K562 (cell line): ENCODE measurements at regions not wholly inside any gene's neighbourhood (a gene's known extent, or its start where the extent isn't known, plus 50 kb on each side); places are given as distances from the start of the nearest gene placed in this dataset.

Source experiments
- ATAC-seq: fragments of 200-7000 bp; cut with Tn5 transposase; 3 replicates; pipeline ENCODE4 v1.9.1; 2020; ENCODE audit warnings: moderate library complexity
- BruUV-seq: library from RNA; stranded (reverse); fragments of 400-500 nt; replicated peaks from 2 replicates; lab custom pipeline; 2021; lab: Mats Ljungman, UMichigan
- CTCF ChIA-PET: fragments of 300-600 bp; formaldehyde crosslinking; extraction: SDS; loops from one replicate; lab custom pipeline; 2021; ENCODE audit warnings: low intra/inter-chr PET ratio; lab: Yijun Ruan, JAX
- POLR2A ChIA-PET: fragments of 300-600, 350-650 bp; sonication (Branson Sonifier 250); formaldehyde crosslinking; extraction: SDS; loops from one replicate; lab custom pipeline; 2021; ENCODE audit warnings: antibody characterized with exemption, inconsistent platforms; lab: Yijun Ruan, JAX
- DNase-seq, 4 experiments: peaks; one replicate each; pipeline versions ENCODE4 v3.0.0 to v3.0.0-alpha.2; 2011 to 2018; ENCODE audit warnings: low spot score in 3 of 4, mixed read lengths in 3 of 4; ENCODE audit errors: extremely low read depth in 1 of 4
- FAIRE-seq: peaks from 2 replicates; lab custom pipeline; 2011; peaks lifted over from hg19 to GRCh38; lab: Jason Lieb, UNC
- H2AFZ ChIP-seq: 2 replicates; pipeline ENCODE4 v1.6.0; 2011; ENCODE audit warnings: low read depth, low read length, control low read depth, inconsistent platforms
- H3K27ac ChIP-seq: fragments of 200-600 bp; 3 replicates; pipeline ENCODE4 v1.8.0; 2011; ENCODE audit warnings: low read depth, mild to moderate bottlenecking, control low read depth, inconsistent platforms, low read length, moderate library complexity, mixed read lengths; ENCODE audit errors: extremely low read depth
- H3K27me3 ChIP-seq, 2 experiments: fragments of 300-600 bp in 1 of 2; 2 replicates in 1 of 2; 3 replicates in 1 of 2; pipeline versions ENCODE4 v1.6.0 to v1.8.0; 2011; ENCODE audit warnings: inconsistent platforms in 2 of 2, low read length in 2 of 2, mild to moderate bottlenecking in 1 of 2, mixed read lengths in 1 of 2, moderate library complexity in 1 of 2; ENCODE audit not compliant: control insufficient read depth in 2 of 2, insufficient read depth in 2 of 2
- H3K36me3 ChIP-seq: fragments of 300-600 bp; 3 replicates; pipeline ENCODE4 v1.8.0; 2011; ENCODE audit warnings: mild to moderate bottlenecking, low read length, inconsistent platforms; ENCODE audit not compliant: control insufficient read depth, insufficient read depth
- H3K4me1 ChIP-seq, 2 experiments: fragments of 200-600 bp in 1 of 2; replicated peaks in 1 of 2; 2 replicates in 1 of 2; 3 replicates in 1 of 2; pipeline versions ENCODE4 v1.5.1 to v1.8.0; 2011; ENCODE audit warnings: inconsistent platforms in 2 of 2, low read length in 2 of 2, mild to moderate bottlenecking in 1 of 2, mixed read lengths in 1 of 2, moderate library complexity in 1 of 2; ENCODE audit not compliant: control insufficient read depth in 2 of 2, insufficient read depth in 2 of 2
- H3K4me2 ChIP-seq: 2 replicates; pipeline ENCODE4 v1.6.1; 2011; ENCODE audit warnings: low read length, control low read depth, inconsistent platforms, mixed read lengths; ENCODE audit not compliant: insufficient read depth
- H3K4me3 ChIP-seq: fragments of 200-600 bp; sonication (generic), shearing (Covaris generic); 2 replicates; pipeline ENCODE4 v1.5.1; 2016; ENCODE audit warnings: control low read depth, inconsistent platforms
- H3K79me2 ChIP-seq: fragments of 200-600 bp; 3 replicates; pipeline ENCODE4 v1.8.0; 2011; ENCODE audit warnings: low read length, inconsistent platforms; ENCODE audit not compliant: control insufficient read depth, insufficient read depth
- H3K9ac ChIP-seq, 2 experiments: 2 replicates each; pipeline versions ENCODE4 v1.6.0 to v1.6.1; 2011; ENCODE audit warnings: low read depth in 2 of 2, low read length in 2 of 2, control low read depth in 1 of 2, inconsistent platforms in 1 of 2, mild to moderate bottlenecking in 1 of 2, mixed read lengths in 1 of 2; ENCODE audit not compliant: insufficient read depth in 1 of 2
- H3K9me1 ChIP-seq: one replicate; pipeline ENCODE4 v1.6.0; 2011; ENCODE audit warnings: inconsistent platforms, mild to moderate bottlenecking, low read length, moderate library complexity; ENCODE audit not compliant: control insufficient read depth, insufficient read depth
- H3K9me3 ChIP-seq: replicated peaks from 2 replicates; pipeline ENCODE4 v1.5.1; 2011; ENCODE audit warnings: low read depth, low read length, inconsistent platforms; ENCODE audit not compliant: control insufficient read depth, insufficient read depth
- H4K20me1 ChIP-seq: replicated peaks from 2 replicates; pipeline ENCODE4 v1.6.1; 2011; ENCODE audit warnings: low read length, inconsistent platforms, mixed read lengths; ENCODE audit not compliant: control insufficient read depth, insufficient read depth
- FOS ChIP-seq: IDR thresholded peaks from 3 replicates; pipeline ENCODE4 v1.6.1; 2011; ENCODE audit not compliant: insufficient read length; ENCODE audit errors: extremely low read depth
- KLF6 ChIP-seq: fragments of 250-450 bp; sonication (Bioruptor Pico); IDR thresholded peaks from 2 replicates; pipeline ENCODE4 v1.4.0; 2020; ENCODE audit warnings: mild to moderate bottlenecking, moderate library complexity, borderline replicate concordance
- MCM3 ChIP-seq: fragments of 450-650 bp; IDR thresholded peaks from 2 replicates; pipeline ENCODE4 v1.6.1; 2016
- TBL1XR1 ChIP-seq, 2 experiments: IDR thresholded peaks; 2 replicates each; pipeline ENCODE4 v1.6.1; 2012; ENCODE audit warnings: improper control_type of control experiment in 2 of 2, low read length in 2 of 2, mild to moderate bottlenecking in 1 of 2
- TOE1 ChIP-seq, 2 experiments: fragments of 450-650 bp in 1 of 2; sonication (generic) in 1 of 2; formaldehyde crosslinking in 1 of 2; IDR thresholded peaks; 2 replicates each; pipeline versions ENCODE4 v1.7.1 to v1.8.0; 2016 to 2022; ENCODE audit warnings: borderline replicate concordance in 2 of 2, mild to moderate bottlenecking in 2 of 2, antibody characterized with exemption in 1 of 2, inconsistent platforms in 1 of 2, low read depth in 1 of 2, missing genetic modification reagents in 1 of 2, moderate library complexity in 1 of 2
- ZZZ3 ChIP-seq: fragments of 450-650 bp; IDR thresholded peaks from 2 replicates; pipeline ENCODE4 v1.6.1; 2016; ENCODE audit warnings: antibody characterized with exemption, mild to moderate bottlenecking, moderate library complexity
- in situ Hi-C: fragments of 300-500 bp; cut with MboI; formaldehyde crosslinking; loops from 4 replicates; pipeline ENCODE4 v1.15.0; 2018; ENCODE audit warnings: inconsistent platforms, mixed read lengths
- intact Hi-C: fragments of 100-400 bp; cut with micrococcal nuclease; formaldehyde crosslinking; loops from 2 replicates; pipeline ENCODE4 v1.14.2; 2022
- TF ChIP-seq, protein P1 (sequence below): fragments of 450-650 bp; formaldehyde crosslinking; IDR thresholded peaks from 2 replicates; pipeline ENCODE4 v1.4.0; 2022; ENCODE audit warnings: missing genetic modification characterization
- TF ChIP-seq, protein P2 (sequence below): fragments of 450-650 bp; IDR thresholded peaks from 2 replicates; pipeline ENCODE4 v1.6.1; 2016; ENCODE audit warnings: mild to moderate bottlenecking

DNA sequence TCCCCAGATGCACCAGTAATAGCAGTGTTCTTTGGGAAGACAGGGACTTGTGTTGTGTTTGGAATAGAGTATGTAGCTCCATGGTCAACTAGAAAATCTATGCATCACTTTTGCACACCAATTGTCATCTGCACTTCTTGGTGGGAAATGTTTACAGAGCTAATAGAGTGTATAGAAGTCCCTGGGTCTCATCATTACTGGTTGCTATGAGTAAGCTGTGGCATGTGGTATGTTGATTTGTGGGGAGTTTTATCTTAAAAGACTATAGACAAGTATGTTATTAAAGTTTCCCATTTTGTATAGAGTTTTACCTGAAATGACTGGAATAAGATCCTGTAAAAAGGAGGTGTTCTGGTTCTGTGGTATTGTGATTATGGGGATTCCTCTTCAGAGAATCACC lies 55.4 kb upstream of the PRSS1 start:
- Histone ChIP-seq H3K27me3 (no peaks in the 10 kb centered on the region), H2AFZ (no peak overlapping the region), H3K9me1 (no peaks in the 10 kb centered on the region), H3K4me2 (no peak overlapping the region), H3K4me3 (no peak overlapping the region), H3K36me3 (no peaks in the 10 kb centered on the region), H3K9me3 (no peaks in the 10 kb centered on the region), H3K79me2 (no peaks in the 10 kb centered on the region), H3K4me1 (no peaks in the 10 kb centered on the region), H3K27ac (no peak overlapping the region), H4K20me1 (no peaks in the 10 kb centered on the region), H3K9ac (no peak overlapping the region)
- ChIA-PET POLR2A (interaction anchor here (0.5 kb wide), 1 partner anchor 230 kb away, joined by 3 read pairs; no protein-coding TSS in a partner anchor), CTCF (no interaction called here)
- intact Hi-C loops: no loop called here
- DNase-seq: no peak
- ATAC-seq: no peak
- BruUV-seq: no TSS peak
- no peak for FAIRE-seq
- in situ Hi-C loops: no loop called here
- TF ChIP-seq FOS (no peak), ZZZ3 (no peak), TOE1 (IDR thresholded peaks at IDR 0.05; ENCODE audit: borderline replicate concordance) (no peak), TOE1 (CRISPR knock-in tag; IDR thresholded peaks at IDR 0.05; ENCODE audit: borderline replicate concordance, low read depth) (no peak), MCM3 (no peak), KLF6 (CRISPR knock-in tag) (no peak), TBL1XR1 (IDR thresholded peaks at IDR 0.05; ENCODE audit: low read length in 2 of 2) (no peak)
- TF ChIP-seq, protein P1, sequence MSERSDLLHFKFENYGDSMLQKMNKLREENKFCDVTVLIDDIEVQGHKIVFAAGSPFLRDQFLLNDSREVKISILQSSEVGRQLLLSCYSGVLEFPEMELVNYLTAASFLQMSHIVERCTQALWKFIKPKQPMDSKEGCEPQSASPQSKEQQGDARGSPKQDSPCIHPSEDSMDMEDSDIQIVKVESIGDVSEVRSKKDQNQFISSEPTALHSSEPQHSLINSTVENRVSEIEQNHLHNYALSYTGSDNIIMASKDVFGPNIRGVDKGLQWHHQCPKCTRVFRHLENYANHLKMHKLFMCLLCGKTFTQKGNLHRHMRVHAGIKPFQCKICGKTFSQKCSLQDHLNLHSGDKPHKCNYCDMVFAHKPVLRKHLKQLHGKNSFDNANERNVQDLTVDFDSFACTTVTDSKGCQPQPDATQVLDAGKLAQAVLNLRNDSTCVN (CRISPR knock-in tag): no peak
- TF ChIP-seq, protein P2, sequence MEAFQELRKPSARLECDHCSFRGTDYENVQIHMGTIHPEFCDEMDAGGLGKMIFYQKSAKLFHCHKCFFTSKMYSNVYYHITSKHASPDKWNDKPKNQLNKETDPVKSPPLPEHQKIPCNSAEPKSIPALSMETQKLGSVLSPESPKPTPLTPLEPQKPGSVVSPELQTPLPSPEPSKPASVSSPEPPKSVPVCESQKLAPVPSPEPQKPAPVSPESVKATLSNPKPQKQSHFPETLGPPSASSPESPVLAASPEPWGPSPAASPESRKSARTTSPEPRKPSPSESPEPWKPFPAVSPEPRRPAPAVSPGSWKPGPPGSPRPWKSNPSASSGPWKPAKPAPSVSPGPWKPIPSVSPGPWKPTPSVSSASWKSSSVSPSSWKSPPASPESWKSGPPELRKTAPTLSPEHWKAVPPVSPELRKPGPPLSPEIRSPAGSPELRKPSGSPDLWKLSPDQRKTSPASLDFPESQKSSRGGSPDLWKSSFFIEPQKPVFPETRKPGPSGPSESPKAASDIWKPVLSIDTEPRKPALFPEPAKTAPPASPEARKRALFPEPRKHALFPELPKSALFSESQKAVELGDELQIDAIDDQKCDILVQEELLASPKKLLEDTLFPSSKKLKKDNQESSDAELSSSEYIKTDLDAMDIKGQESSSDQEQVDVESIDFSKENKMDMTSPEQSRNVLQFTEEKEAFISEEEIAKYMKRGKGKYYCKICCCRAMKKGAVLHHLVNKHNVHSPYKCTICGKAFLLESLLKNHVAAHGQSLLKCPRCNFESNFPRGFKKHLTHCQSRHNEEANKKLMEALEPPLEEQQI: no peak
